ENCODE measurements at regions not wholly inside any gene's neighbourhood (a gene's known extent, or its start where the extent isn't known, plus 50 kb on each side); places are given as distances from the start of the nearest gene placed in this dataset.

- in situ Hi-C loops (cut with HindIII; ENCODE audit: low sequenced_read_pairs), result no loop called here
- TF ChIP-seq, protein P1, sequence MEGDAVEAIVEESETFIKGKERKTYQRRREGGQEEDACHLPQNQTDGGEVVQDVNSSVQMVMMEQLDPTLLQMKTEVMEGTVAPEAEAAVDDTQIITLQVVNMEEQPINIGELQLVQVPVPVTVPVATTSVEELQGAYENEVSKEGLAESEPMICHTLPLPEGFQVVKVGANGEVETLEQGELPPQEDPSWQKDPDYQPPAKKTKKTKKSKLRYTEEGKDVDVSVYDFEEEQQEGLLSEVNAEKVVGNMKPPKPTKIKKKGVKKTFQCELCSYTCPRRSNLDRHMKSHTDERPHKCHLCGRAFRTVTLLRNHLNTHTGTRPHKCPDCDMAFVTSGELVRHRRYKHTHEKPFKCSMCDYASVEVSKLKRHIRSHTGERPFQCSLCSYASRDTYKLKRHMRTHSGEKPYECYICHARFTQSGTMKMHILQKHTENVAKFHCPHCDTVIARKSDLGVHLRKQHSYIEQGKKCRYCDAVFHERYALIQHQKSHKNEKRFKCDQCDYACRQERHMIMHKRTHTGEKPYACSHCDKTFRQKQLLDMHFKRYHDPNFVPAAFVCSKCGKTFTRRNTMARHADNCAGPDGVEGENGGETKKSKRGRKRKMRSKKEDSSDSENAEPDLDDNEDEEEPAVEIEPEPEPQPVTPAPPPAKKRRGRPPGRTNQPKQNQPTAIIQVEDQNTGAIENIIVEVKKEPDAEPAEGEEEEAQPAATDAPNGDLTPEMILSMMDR (IDR thresholded peaks at IDR 0.05; ENCODE audit: low read depth, low read length), result no peak
- no peak overlapping the region for H3K4me3 ChIP-seq (ENCODE audit: low read depth, low read length)
- DNase-seq (ENCODE audit: low read depth, low spot score), result no peak
Observed at GRCh38 chr15:62950462-62950931, 92.0 kb upstream of the TPM1 start.

DNA sequence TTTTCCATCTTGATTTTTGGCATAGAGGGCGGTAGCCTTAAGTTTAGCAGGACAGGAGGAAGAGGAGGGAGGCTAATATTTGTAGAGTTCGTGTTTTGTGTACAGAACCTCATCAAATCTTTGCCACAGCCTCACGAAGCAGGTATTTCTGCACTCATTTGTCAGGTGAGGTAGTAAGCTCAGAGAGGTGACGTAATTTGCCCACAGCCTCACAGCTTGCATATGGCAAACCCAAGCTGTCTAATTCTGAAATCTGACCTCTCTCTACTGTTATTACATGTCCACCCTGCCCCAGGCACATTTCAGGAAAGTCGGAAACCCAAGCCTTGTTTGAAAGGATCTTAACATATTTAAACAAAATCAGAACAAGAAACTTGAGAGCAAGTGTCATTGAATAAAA is 91.1 kb upstream of the TPM1 start:
- in situ Hi-C loops (cut with HindIII; ENCODE audit: low sequenced_read_pairs), result no loop called here
- DNase-seq (ENCODE audit: low read depth, low spot score), result no peak
- TF ChIP-seq, protein P1 (IDR thresholded peaks at IDR 0.05; ENCODE audit: low read depth, low read length), result no peak
- no peak overlapping the region for H3K4me3 ChIP-seq (ENCODE audit: low read depth, low read length)

GRCh38 chr15:62953021-62953420 is 89.5 kb upstream of the TPM1 start:
- in situ Hi-C loops (cut with HindIII; ENCODE audit: low sequenced_read_pairs), result no loop called here
- no peak for DNase-seq (ENCODE audit: low read depth, low spot score)

GRCh38 chr15:62953496-62954045 is 89.0 kb upstream of the TPM1 start:
- no peak for DNase-seq (ENCODE audit: low read depth, low spot score)
- no peak overlapping the region for H3K4me3 ChIP-seq (ENCODE audit: low read depth, low read length)
- in situ Hi-C loops (cut with HindIII; ENCODE audit: low sequenced_read_pairs), result no loop called here
- TF ChIP-seq, protein P1 (IDR thresholded peaks at IDR 0.05; ENCODE audit: low read depth, low read length), result no peak

More at GRCh38 chr15:62953021-62953420, 89.5 kb upstream of the TPM1 start:
- TF ChIP-seq, protein P1 (IDR thresholded peaks at IDR 0.05; ENCODE audit: low read depth, low read length), result no peak
- no peak overlapping the region for H3K4me3 ChIP-seq (ENCODE audit: low read depth, low read length)

GRCh38 chr15:62957130-62957529 is 85.4 kb upstream of the TPM1 start:
- in situ Hi-C loops (cut with HindIII; ENCODE audit: low sequenced_read_pairs), result no loop called here
- TF ChIP-seq, protein P1 (IDR thresholded peaks at IDR 0.05; ENCODE audit: low read depth, low read length), result no peak
- no peak for DNase-seq (ENCODE audit: low read depth, low spot score)
- H3K4me3 ChIP-seq (ENCODE audit: low read depth, low read length), result no peak overlapping the region

- TF ChIP-seq, protein P1 (IDR thresholded peaks at IDR 0.05; ENCODE audit: low read depth, low read length), result no peak
- no peak for DNase-seq (ENCODE audit: low read depth, low spot score)
- in situ Hi-C loops (cut with HindIII; ENCODE audit: low sequenced_read_pairs), result no loop called here
- H3K4me3 ChIP-seq (ENCODE audit: low read depth, low read length), result no peak overlapping the region
Observed at GRCh38 chr15:62958528-62959363, 83.8 kb upstream of the TPM1 start.

Measured in astrocyte of the spinal cord (primary cell).